ENCODE measurements at regions not wholly inside any gene's neighbourhood (a gene's known extent, or its start where the extent isn't known, plus 50 kb on each side); places are given as distances from the start of the nearest gene placed in this dataset.

DNA sequence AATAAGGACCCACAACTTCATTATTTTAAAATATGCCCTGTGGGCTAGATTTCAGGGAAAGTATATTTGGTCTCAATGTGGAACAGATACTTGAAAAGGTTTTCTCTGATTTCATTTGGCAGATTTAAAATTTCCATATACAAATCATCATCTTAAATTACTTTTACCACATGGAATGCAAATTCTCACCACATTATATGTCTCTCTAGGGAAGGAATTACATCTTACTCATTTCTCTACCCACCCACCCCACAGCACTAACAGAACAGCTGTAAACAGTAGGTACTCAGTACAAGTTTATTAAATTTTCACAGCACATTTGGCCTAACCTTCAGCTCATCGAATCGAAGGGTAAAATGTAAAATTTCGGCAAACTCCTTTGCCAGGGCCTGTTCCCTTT, 104.0 kb downstream of the CYRIA start:
- DNase-seq (ENCODE audit: low read depth) = no peak

DNA sequence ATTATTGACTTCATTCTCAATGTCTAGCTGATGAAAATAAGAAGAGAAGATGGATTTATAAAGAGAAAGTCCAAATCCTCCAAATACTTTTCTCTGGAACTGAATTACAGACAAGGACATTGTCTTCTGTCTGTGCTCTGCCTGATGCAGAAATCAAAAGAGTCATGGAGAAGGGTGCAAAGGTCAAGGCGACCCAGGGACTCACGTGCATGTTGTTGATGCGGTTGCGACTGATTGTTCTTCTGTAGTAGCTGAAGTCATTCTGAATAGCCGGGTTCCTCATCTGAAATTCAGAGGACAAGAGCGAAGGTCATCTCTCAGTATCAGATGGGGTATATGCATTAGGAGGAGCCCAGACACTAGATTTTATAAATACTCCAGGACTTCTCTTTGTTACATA, 104.4 kb downstream of the CYRIA start:
- DNase-seq (ENCODE audit: low read depth) = no peak

DNA sequence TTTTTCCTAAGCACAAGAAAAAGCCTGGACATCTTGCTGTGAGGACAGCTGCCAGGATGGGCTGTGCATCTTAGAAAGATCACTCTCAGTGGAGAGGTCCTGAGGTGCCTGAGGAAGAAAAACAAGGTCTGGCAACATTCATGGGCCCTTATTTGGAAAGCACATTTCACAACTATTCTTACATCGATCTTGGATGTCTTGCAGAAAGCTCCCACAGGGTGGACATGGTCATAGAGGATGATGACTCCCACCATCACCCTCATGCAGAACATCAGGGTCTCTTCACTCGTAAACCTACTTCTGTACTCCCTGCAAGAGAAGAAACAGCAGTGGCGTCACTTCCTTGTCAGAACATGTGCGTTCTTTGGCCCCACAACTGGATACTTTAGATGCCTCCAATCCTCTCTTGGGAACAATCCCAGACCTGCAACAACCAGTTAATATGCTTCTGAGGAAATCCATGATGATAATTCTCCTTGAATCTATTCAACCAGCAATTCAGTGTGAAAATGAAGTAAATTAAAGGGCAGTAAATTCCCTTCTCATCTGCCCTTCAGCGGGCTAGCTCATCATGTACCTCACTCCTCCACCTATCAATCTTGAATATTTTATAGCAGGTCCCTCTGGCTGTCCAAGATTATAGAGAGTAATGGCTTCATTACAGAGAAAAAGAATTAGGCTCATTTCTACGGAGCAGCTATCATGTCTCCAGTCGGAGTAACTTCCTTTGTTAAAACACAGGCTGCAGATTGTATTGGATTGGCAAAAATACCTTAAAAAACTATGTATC, 106.2 kb downstream of the CYRIA start:
- no peak for DNase-seq (ENCODE audit: low read depth)

DNA sequence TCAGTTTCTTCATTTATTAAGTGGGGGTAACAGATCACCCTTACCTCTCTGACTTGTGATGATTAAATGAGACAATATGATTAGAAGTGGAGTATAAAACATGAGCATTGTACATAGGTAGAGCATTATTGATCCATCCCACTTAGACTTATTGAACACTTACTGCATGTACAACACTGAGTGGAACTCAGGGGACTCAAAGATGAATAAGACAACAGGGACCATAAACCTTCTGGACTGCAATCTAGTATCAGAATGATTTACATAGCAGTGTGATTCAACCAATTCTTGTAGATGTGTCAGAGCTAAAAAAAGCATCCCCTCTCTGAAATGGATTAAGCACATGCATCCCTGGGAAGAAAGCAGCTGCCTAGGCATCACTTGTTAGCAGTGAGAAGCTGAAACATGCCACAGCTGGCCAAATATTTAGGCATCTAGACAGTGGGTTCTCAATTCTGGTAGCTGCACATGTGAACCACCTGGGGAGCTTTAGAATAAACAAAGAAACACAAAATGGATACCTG, 111.5 kb downstream of the CYRIA start:
- DNase-seq (ENCODE audit: low read depth) = no peak

DNA sequence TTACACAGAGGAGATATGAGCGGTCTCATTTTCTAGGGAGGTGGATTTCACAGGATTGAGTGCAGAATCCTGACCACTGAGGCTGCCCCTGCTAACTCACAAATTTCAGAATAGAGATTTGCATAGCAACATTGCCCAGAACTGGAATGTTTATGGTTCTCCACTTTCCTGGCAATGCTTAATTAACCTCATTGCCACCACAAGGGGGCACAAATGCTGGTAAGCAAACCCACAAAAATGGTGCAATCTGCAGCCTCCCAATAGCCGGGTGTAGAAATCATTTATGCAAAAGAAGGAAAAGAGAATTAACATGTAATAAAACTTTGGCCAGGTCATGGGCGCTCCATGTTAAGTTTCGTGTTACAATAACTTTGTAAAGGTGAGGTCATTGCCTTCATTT, 112.4 kb downstream of the CYRIA start:
- no peak for DNase-seq (ENCODE audit: low read depth)

DNA sequence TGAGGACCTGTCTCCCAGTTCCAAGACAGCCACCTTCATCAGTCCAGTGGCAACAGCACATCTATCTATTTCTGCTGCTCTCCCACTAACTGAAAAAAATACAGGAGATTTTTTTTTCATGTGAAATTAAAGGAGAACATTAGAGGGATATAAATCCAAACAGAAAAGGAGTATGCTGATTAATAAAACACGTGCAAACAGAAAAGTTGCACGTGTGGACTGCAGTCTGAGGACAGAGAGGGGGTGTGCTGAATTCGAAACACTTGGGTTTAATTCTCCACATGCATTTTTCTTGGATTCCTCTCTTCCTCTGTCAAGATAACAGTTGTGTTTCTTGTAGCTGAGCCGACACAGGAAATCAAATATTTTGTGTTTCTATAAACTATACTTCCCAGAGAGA, 113.4 kb downstream of the CYRIA start:
- no peak for DNase-seq (ENCODE audit: low read depth)

DNA sequence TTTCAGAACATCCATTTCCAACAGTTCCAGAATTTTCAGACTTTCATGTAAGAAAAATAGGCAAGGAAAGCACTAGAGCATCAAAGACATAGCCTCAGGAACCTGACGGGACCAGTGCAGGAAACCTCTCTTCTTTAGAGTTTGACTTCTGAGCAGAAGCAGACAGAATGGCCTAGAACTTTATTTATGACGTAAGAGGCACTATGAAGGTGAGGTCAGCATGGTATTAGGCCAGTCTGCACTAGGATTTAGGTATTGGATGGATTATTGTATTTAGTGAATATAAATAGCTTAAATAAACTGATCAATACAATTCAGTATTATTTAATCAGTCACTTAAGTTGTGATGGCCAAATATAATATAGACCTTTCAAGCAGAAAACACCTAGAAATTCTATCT, 117.6 kb downstream of the CYRIA start:
- no peak for DNase-seq (ENCODE audit: low read depth)

DNA sequence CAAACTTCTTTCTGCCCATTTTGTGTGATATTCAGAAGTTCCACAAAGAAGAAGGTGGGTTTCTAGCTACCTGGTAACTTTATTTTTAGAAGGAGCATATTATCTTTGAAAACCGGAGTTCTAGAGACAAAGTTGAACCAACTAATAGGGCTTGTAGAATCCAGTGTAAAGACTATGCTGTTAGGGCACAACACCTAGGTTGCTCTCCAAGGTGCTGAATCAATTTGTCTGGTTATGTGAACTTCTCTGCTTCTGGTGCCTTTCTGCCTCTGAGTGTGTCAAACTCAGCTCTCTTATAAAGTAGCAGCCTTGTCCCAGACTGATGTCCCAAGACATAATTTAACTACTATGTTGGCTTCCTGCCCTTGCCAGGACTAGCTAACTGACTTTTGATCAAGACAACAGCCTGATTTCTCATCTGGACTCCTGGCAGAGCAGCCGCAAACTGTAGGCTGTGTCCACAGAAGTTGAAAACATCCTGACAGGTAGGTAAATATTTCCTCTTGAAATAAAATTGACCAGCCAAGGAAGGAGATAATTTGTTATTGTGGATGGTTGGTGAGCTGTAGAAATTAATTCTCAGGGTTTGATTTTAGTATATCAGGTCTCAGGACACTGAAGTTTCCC, 119.4 kb downstream of the CYRIA start:
- no peak for DNase-seq (ENCODE audit: low read depth)

DNA sequence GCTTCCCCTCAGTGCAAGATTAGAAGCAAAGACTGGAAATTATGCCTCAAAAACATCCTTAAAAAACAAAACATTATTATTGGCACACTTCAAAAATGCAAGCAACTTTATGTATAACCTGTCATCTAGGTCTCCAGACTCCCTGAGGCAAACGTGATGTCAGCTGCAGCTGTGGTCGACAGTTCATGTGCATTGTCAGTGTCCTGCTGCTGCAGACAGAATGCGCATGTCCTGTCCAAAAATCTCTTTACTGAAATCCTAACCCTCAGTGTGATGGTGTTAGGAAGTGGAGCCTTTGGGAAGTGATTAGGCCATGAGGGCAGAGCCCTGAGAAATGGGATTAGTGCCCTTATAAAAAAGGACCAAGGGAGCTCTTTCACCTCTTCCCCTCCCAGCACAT, 126.9 kb downstream of the CYRIA start:
- DNase-seq (ENCODE audit: low read depth) = no peak

DNA sequence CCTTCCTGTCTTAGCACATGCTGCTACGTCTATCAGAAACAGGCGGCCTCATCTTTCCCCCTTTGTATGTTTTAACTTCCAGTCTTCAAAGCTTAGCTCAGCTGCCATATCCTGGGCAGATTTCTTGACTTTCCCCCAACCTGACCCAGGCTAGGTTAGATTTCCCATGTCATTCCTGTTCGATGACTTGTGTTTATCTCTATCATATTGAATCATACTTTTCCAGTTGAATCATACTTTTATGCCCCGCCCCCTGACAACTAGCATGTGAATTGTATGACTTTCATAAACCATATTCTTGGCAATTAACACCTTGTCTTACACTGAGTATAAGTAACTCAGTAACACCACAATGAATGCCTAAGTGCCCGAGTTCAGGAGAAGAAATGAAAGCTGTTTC, 128.3 kb downstream of the CYRIA start:
- DNase-seq (ENCODE audit: low read depth) = no peak

DNA sequence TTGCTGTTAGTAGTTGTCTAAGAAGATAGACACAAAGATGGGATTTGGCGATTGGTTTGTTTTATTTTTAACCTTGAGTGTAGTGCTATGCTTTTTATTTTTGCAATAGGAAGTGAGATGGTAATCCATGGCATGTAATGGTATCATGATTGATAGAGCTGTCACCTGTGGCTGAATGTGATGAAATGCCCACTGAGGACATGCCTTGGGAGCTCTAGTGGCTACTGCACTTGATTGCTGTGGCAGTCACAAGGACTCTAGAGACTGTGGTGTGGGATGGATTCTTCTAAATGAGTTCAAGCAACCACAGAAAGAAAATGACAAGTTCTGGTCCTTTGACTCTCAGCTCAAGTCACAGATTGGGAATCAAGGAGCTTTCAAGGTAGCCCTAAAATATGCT, 139.4 kb downstream of the CYRIA start:
- no peak for DNase-seq (ENCODE audit: low read depth)

DNA sequence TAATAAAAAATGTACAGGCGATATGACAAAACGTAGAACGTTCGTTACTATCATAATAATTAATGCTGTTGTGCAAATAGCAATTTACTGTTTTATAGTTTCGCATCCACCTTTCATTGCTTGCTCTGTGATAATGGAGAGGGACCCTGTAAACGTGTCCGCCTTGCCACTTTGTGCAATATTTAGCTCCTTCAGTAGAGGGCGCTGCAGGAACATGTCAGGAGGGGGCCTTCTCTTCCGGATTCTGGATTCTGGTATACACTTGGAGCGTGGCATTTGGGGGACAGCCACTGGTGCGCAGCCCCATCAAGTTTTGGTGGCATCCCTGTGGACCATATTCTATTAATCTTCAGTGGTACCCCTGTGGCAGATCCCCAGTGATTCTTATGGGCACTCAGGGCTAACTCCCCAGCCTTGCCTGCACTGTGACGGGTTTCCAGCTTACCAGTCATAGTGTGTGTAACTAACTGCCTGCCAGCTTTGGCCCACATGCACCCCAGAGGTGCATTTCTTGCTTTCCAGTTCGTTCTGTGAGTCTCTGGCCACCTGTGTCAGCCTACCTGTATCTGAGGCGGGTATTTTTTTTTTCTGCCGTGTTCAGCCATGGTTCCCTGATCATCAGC, 140.3 kb downstream of the CYRIA start:
- no peak for DNase-seq (ENCODE audit: low read depth)

DNA sequence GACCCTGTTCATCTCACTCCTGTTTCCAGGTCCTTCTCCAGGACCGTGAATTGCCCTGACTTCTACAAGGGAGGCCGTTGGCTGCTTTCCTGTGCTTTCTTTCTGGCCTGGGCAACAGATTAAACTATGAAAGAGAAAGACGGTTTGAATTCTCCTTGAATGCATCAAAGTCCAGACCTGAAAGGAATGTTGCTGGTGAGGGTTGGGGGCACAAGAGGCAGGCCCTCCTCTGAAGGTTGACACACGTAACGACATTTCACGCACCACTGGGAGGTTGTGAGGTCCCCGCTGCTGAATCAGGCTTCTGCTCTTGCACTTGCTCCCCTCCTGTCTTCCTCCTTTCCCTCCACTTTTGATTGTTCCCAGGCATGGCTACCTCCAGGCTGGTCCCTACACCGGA, 141.9 kb downstream of the CYRIA start:
- no peak for DNase-seq (ENCODE audit: low read depth)

DNA sequence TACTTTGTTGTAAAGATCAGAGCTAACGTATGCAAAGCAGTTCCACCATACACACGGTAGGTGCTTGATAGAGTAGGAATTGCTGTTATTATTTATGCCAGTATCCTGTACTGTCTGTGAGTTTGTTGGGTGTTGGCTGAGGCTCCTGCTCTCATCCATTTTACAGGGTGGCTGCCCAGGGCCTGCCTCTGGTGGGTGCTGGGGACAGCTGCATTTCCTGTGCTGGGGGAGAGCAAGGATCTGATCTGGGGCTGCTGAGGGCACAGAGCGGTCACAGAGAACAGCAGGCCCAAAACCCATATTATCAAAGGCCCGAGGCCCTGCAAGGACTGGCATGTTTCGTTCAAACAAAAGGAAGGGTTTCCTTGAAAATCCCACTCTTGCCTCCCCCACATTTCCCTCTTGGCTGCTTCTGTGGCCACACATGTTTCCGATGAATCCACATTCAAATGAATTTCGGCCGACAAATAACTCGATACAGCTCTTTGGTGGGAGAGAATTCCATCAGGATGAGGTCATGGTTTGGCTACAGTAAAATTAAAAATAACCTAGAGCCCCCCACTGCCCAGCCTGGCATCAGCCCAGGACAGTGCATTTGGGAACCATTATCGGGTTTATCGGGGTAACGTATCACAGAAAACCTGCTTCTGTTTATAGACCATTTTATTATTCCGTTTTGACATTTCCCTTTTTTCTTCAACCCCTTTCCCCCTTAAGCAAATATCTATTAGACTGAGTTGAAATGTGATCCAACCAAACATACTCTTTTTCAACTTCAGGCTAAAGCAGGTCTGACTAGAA, 143.4 kb downstream of the CYRIA start:
- DNase-seq (ENCODE audit: low read depth) = no peak

DNA sequence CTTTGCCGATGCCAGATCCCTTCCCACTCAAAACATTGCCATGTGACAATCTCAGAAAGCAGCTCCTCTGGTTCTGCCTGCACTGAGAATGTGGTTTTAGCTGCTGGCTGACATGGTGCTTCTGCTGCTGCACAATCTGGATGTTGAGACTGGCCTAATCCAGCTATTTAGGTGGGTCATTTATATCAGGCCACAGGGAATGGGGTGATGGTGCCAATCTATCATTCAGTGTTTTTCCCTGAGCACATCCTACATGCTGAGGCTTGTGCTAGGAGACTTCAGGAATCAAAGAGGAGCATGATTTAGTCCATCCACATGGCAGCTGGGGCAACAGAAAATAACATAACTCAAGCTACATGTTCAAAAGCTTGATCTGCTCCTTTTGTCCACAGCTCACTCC, 144.7 kb downstream of the CYRIA start:
- DNase-seq (ENCODE audit: low read depth) = no peak

DNA sequence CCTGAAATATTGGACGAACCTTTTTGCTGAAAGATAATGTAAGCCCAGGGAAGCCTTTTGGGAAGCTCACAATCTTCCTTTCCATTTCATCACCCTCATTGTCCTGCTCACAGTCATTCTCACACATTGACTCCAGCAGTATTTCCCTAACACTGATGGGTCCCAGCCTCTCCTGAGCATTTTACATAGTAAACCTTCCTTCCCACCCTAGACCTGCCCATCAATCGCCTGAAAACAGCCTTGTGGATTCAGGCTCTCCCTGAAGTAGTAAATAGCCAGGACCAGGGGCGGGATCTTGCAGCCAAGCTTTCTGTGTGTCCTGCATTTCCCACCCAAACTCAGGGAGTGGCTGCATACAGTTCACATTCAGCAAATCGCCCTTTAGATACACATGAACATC, 149.9 kb downstream of the CYRIA start:
- DNase-seq (ENCODE audit: low read depth) = no peak

DNA sequence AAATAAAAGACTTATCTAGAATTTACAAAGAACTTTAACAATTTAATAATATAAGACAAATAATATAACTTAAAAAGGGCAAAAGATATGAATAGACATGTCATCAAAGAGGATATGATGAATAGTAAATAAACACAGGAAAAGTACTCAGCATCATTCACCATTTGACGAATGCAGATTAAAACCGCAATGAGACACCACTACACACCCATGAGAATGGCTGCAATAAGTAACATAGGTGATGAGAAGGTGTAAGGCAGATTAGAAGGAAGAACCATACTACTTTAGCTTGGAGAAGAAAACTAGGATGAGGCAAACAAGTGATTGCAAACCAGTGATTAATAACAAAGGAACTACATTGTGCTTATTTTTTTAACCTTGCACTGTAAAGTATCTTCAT, 152.0 kb downstream of the CYRIA start:
- DNase-seq (ENCODE audit: low read depth) = no peak

DNA sequence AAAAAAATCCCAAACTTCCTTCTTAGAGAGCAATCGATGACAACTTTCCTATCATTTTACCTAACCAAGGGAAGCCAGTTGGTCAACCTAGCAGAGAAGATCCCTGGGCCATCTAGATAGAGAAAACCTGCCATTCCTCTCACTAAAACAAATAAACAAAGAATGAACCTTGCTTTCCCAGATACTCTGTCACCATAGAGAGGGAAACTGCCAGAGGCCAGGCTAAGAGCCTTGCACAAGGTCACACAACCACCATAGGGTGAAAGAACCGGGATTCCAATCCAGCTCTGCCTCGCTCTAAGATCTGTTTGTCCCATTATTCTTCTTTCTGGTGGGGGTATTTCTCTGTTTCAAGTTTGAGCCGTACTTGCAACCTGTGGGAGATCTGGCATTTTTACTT, 154.6 kb downstream of the CYRIA start:
- DNase-seq (ENCODE audit: low read depth) = no peak

DNA sequence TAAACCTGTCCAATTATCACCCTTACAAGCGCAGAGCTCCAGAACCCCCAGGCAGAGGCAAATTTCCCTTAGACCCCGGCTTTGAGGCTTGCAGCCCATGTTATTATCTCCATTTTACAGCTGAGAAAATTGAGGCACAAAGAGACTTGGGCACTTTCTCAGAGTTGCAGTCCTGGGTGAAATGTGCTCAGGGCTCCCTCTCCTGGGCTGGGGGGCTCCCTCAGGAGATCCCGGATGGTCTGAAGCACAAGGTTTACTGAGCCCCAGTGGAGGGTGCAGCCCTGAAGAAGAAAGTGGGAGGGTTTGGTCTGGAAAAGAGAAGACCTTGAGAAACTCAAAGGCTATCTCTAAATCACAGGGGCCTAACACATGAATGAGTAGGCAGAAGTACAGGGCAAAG, 156.6 kb downstream of the CYRIA start:
- DNase-seq (ENCODE audit: low read depth) = no peak

DNA sequence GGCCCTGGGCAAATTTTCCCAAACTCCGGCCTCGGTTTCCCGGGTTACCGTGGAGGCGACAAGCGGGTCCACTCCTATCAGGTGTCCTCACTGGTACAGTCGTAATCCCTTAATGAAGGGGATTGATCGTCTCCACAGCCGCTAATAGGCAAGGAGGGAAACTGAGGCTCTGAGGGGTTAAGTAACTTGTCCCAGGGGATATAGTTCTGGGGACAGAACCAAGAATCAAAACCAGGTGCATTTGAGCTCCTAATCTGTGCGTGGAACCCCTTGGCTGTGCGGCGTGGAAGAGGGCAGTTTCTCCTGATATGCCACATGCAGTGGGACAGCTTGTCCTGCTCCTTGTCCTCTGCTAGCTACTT, 157.2 kb downstream of the CYRIA start:
- no peak for DNase-seq (ENCODE audit: low read depth)

DNA sequence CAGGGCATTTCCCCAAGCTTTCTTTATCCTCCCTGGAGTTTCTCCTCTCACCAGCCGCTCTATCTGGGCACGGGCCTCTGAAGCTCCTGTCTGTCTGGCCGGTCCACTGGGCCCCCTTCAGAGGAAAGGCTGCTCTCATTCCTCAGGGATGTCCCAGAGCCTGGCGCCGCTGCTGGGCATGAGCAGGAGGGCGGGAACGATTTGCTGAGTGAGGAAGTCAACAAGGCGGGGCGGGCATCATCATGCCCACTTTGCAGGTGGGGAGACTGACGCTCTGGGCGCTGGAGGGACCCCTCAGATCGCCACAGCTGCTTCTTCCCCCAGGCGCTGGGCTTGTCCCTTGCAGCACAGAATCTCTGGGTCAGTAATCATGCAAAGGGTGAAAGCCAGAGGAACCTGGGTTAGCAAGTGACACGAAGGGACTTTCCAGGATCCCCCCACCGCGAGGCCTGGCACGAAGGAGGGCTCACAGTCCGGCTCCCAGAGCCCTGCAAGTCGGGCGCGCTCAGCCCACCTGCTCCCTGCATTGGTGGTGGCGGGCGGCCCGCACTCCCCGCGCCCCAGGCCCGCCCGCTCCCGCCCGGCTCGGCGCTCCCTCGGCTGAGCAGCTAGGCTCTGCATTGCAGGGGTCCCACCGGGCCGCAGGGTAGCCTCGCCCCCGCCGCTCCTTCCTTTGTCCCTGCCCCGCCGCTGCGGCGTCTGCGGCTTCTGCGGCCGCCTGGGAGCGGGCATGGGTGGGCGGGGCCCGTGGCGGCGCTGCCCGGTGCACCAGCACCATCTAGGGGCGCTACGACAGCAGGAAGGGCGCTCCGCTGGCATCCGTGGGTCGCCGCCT, 157.8 kb downstream of the CYRIA start:
- no peak for DNase-seq (ENCODE audit: low read depth)

DNA sequence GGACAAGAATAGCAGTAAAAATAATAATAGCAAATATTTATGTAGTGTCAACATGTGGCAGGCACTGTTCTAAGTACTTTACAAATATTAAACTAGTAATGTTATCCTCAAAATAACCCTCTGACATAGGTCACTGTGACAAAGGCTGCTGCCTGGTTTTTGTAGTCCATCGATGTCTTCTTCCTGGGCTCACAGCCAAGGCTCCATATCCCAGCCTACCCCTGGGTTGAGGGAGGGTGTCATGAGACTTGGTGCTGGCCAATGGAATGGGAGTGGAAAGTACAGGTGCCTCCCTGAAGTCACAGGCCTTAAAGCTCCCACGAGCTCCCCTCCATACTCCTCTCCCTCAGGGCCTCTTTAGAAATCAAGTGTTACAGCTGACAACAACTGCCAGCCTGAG, 159.3 kb downstream of the CYRIA start:
- no peak for DNase-seq (ENCODE audit: low read depth)

All from activated T-helper 1 cell treated with Interleukin-2 at 50 U/mL for 16 hours (primary cell).